SKM-1 treated with dmso at 0.1 percent for 144 hours (cell line): ENCODE measurements at regions not wholly inside any gene's neighbourhood (a gene's known extent, or its start where the extent isn't known, plus 50 kb on each side); places are given as distances from the start of the nearest gene placed in this dataset.

Source experiments
- DNase-seq: peaks from one replicate; lab custom pipeline; 2025; ENCODE audit not compliant: unreplicated experiment; lab: John Stamatoyannopoulos, UW

DNA sequence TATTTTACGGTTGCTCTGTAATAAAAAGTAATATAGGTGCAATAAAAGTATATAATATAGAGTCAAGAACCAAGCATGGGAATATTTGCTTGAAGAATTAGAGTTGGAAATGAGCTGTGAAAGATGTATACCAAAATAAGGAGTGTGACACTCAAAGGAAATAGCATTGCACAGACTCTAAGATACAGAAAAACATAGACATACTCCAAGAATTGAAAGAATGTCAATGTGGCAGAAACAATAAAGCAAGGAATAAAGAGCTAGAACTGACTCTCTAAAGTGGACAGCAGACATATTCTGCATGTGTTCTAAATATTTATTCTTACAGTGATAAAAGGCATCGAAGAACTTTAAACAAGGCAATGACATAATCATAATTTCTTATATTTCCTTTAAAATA, 561.1 kb upstream of the SETBP1 start:
- no peak for DNase-seq

DNA sequence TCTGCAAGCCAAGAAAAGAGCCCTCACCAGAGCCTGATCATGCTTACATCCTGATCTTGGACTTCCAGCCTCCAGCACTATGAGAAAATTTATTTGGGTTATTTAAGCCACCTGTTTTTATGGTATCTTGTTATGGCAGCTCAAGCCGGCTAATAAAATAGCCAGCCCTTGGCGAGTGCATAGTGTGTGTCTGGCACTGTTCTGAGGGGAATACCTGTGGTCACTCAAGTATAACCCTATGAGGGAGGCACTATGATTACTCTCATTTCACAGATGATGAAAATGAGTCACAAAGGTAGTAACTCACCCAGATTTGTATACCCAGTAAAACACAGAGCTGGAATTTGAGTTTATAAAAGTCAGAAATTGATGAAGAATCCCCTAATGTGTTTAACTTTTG, 556.9 kb upstream of the SETBP1 start:
- no peak for DNase-seq

DNA sequence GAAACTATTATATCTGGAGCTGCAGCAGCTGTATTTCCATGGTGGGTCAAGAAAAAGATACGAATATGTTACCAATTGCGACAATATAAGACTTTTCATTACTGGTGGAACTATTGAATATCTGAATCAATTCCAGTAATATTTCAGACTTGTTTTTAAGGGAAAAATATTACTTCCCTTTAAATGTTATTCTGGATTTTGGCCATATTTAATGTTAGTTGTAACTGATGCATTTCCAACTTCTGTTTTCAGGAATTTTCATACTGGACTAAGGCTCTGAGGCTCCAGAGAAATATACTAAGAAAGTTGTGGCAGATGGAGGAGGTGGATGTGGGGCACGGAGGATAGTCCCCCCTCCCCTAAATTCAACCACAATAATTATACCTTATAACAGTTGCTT, 555.2 kb upstream of the SETBP1 start:
- no peak for DNase-seq

DNA sequence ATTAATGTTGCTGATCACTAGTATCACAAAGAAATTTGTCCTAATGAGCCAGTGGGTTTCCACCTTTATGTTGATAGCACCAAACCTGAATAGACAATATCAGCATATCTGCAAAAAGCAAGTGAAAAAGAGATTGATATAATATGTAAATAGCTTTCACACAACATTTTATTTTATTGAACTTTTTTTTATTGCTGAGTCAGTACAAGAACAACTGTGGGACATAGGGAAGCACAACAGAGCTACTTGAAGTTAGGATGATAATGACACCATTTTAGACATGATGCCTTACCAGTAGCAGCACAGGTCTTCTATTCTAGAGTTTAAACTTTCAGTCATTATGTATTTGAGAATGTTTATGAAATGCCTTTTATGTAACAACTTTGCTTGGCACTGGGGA, 554.1 kb upstream of the SETBP1 start:
- no peak for DNase-seq

DNA sequence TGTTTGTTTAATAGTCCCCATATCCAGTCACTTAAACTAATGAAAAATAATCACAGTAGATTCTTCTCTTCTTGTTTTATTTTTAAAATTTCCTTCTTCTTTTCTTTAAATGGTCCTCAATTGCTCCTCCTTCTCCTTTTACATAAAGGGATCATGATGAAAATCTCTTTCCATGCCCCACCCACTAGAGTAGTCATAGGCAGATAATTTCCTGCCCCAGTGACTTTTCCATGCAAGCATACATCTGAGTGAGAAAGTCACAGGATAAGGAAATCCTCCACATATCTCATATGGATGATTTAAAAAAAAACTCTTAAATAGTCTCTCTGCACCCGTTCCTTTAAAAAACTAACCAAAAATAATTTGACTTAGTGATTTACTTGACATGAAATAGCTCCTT, 552.3 kb upstream of the SETBP1 start:
- DNase-seq, result no peak

DNA sequence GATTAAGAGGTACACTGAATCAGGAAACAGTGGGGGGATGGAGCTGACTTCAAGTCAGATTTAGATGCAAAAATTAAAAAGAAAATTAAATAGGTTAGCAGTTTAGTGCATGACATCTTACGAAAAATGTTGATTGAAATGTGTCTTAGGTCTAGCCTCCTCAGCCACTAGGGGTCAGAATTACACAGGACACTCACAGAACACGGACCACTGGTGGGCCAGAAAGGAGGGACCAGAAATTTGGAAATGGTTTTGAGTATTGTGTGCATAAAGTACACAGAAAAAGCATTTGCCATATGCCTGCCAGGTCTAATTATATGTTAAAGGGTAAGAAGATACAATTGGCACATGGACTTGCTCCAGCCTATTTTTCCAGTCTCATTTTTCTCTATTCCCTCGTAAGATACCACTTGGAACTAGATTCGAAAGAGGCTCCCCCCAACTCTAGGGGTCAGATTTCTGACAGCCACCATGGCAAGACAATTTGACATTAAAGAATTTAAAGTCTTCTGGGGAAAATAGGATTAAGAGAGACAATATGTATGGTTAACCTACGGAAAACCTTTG, 550.2 kb upstream of the SETBP1 start:
- DNase-seq, result peak; percentile 15

DNA sequence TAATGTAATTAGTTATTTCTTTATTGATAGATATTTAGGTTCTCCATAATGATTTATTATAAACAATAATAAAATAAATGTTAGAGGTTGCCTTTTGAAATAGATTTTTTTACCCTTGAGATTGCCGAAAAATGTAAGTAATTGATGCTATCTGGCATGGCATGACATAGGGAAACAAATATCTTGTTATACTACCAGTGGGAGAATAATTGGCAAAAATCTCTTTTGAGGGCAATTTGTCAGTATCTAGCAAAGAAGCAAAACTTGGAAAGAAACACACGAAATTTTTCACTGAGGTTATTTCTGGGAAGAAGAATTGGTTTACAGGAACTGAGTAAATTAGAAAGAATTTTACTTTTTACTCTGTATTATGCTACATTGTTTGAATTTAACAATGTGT, 547.2 kb upstream of the SETBP1 start:
- no peak for DNase-seq

DNA sequence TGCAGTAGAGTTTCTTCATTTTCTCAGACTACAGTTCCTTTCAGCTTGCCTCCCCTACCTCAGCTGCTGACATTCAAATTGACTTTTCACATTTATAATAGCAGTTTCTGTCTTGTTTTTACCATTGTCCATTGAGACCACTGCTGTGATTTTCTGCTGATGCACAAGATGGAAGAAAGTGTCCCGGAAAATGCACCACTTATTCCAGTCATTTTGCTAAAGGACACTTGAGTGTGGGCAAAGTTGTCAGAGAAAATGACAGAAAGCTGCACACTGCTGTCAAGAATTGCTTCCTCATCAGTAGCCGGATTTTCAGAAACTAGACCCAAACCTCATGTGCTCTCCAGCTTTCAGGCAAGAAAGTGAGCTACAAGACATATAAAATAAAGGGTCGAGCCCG, 546.2 kb upstream of the SETBP1 start:
- no peak for DNase-seq

DNA sequence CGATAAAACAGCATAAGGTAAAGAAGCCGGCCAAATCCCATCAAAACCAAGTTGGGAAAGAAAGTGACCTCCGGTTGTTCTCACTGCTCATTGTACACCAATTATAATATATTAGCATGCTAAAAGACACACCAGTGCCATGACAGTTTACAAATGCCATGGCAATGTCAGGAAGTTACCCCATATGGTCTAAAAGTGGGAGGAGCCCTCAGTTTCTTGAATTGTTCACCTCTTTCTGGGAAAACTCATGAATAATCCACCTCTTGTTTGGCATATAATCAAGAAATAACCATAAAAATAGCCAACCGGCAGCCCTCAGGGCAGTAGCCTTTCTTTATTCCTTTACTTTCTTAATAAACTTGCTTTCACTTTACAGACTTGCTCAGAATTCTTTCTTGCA, 544.9 kb upstream of the SETBP1 start:
- DNase-seq, result no peak

DNA sequence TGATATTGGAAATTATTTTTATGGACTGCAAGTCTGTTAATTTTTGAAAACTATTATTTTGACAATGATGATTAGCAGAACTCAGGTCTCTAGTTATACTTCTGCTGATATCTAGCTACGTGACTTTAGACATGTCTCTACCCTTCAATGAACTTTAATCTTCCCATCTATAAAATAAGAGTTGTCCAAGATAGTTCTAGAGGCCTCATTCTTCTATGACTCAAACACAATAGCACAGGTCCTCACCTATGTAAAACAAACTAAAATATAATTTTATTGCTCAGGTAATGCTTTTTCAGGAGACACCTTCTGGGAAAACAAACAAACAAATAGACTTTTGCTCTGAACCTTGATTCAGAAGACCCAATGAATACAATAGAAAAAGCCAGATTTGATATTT, 544.4 kb upstream of the SETBP1 start:
- DNase-seq, result no peak

DNA sequence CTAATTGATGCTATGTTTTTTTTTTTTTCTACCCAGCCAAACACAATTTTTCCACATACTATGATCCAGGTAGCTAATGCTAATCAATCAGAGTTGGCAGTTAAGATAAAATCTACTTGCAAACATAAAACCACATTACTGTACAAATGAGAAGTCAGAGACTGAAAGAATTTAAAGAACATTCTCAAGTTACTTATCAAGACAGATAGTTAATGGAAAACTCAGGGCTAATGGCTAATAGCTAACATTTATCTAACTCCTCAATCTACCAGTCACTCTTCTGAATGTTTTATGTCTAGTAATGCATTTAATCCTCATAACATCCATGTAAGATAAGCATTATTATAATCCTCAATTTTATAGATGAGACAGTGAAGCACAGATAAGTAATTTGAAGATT, 537.6 kb upstream of the SETBP1 start:
- no peak for DNase-seq

DNA sequence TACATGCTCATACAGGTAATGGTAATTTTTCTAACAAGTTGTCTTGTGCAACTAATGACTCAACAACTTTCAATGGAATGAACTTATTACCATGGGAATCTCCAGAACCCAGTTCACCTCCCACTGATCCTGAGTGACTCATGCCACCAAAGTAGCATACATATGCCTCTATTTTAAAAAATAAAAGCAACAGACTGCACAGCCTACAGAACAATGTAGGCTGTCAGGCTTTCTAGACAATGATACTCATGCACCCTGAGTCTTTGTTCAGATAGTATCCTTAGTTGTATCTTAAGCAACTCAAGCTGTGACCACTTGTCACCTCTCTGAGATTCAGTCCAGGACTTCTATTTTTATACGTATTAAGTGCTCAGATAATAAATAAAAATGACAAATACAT, 531.0 kb upstream of the SETBP1 start:
- no peak for DNase-seq

DNA sequence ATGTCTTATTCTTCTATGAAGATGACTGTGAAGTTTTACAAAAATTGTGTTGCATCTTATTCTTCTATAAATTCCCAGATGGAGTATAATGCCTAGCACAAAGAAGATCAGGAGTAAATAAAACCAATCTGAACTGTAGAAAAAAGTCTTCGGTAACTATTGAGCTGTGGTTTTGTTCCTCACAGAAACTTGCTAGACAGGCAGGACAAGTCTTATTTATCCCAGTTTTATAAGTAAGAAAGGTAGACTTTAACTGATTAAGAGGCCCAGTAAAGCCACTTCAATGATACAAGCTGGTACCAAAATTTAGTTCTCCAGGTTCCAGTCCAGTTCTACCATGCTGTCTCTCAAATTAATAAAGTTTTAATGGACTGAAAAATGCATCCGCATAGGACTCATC, 526.7 kb upstream of the SETBP1 start:
- DNase-seq, result no peak

DNA sequence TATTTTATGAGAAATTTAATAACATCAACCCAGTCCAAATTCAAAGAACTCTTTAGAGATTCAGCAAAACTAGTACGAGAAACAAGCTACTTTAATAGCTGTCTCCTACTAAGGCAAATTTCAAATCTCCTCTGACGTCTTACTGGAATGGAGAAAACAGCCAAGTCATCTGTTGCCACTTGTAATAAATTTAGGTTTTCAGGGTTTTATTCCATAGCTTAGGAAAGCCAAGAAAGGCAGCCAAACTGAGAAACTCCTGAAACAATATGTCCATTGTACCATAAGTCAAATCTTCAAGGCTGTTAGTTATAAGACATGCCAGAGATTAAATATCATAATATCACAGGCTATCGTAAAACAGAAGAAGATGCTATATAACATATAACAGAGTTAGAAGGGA, 524.6 kb upstream of the SETBP1 start:
- DNase-seq, result no peak

DNA sequence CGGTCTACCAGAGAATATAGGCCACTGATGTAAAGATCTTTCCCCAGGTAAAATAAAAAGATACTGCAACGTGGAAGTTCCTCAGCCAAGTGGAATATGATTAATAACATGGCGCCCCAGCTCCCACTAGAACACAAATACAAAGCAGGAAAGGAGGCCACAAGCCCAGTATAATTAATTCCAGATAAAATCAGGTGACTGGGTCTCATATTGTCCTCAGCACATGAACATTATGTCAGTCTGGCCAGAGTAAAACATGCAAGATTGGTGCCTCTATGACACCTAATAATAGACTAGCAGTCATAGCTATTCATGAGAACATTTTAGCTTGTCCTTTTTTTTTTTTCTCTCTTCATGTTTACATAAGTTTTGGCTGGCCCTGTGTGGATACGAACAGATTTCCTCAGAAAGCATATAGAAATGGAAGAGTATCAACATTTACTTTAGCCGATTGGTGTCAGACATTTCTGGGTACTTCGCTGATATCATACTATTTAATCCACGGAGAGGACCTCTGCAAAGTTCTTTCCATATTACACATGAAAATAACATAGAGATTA, 523.8 kb upstream of the SETBP1 start:
- DNase-seq, result no peak

DNA sequence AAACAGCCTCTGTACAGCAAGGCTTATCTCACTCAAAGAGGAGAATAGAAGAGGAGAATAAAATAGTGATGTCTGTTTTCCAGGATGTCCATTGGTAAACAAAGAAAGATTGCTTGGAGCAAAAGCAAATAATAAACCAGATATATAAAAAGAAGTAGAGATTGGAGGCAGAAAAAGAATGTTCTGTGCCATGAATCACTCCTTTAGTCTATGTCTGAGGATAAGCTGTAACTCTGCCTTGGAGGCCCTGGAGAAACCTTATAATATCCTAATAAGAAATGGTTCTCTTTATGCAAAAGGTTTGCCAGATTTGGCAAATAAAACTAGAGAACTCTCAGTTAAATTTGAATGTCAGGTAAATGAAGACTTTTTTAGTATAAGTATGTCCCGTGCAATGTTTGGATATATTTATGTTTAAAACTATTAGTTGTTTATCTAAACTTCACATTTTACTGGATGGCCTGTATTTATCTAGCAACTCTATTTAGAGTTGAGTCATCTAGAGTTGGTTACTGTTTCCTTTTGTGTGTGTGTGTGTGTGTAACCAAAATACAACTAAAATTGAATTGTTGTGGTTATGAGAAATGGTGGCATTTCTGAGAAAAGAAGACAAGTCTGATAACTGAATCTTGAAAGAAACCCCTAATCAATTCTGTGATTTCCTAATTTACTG, 510.3 kb upstream of the SETBP1 start:
- no peak for DNase-seq

DNA sequence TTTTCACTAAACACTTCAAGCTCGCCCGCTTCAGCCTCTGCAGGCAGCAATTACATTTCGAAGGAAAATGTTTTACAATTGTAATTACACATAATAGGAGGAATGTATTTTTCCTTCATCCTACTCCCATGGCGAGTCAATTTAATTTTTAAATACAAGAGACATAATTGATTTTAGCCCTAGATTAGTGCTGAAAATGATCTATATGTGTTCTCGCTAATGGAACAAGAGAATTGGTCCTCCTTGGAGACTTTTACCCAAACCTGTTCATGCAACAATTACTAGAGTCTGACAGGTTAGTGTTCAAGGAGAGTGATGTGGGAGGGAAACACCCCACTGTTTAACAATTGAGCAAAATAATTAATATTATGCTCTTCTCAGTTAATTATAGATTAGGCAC, 509.4 kb upstream of the SETBP1 start:
- no peak for DNase-seq

DNA sequence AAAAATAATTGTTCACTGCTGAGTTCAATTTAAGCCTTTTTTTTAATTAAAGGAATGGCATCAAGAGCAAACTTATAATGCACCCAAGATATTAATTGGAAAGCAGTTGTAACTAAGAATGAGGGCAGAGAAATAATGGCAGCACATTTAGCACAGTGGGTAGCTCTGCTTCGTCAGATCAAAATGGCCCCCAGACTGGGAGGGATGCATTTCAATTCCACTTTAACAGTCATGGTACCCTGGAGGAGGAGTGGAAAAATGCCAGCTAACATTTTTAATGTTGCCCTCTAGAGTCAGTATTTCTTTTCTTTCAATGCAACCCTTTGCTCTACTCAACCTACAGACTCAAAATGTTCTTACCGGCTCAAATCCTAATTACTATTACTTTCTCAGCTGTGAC, 504.8 kb upstream of the SETBP1 start:
- no peak for DNase-seq

DNA sequence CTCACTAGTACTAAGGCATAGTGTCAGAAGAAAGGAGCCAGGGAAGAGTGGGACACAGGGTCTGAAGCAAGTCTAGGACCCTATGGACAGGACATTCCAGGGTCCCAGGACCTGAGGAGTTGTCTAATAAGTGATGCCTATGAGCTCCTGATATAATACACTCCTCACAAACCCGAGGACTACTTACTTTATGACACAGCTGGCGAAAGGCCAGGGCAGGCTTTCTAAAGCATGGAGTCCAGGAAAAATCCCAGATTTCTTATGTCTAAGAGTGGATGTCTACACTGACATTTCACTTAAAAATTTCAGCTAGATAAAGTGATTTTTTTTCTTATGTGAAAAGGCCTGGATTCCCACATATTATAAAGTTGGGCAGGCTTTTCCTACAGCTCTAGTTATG, 502.2 kb upstream of the SETBP1 start:
- DNase-seq, result no peak

DNA sequence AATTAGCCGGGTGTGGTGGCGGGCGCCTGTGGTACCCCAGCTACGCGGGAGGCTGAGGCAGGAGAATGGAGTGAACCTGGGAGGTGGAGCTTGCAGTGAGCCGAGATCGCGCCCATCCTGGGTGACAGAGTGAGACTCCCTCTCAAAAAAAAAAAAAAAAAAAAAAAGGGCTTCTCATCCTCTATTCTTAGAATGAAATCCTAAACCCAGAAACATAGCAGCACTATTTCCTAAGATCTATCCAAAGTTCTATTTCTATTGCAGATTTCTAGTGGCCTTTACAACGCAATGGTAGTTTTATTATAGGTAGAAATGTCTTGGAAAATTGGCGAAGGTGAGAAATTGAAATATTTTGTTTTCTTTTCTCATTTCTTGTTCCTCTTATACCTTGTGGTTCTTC, 501.0 kb upstream of the SETBP1 start:
- no peak for DNase-seq

DNA sequence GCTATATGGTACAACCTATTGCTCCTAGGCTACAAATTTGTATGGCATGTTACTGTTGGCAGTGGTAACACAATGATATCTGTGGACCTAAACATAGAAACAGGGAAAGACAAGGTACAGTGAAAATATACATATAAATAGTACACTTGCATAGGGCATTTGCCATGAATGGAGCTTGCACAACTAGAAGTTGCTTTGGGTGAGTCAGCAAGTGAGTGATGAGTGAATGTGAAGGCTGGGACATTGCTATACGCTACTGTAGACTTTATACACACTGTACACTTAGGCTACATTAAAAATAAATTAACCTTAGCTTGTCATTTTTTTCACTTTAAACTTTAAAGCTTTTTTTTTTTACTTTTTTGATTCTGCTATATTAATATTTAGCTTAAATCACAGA, 500.0 kb upstream of the SETBP1 start:
- DNase-seq, result no peak

DNA sequence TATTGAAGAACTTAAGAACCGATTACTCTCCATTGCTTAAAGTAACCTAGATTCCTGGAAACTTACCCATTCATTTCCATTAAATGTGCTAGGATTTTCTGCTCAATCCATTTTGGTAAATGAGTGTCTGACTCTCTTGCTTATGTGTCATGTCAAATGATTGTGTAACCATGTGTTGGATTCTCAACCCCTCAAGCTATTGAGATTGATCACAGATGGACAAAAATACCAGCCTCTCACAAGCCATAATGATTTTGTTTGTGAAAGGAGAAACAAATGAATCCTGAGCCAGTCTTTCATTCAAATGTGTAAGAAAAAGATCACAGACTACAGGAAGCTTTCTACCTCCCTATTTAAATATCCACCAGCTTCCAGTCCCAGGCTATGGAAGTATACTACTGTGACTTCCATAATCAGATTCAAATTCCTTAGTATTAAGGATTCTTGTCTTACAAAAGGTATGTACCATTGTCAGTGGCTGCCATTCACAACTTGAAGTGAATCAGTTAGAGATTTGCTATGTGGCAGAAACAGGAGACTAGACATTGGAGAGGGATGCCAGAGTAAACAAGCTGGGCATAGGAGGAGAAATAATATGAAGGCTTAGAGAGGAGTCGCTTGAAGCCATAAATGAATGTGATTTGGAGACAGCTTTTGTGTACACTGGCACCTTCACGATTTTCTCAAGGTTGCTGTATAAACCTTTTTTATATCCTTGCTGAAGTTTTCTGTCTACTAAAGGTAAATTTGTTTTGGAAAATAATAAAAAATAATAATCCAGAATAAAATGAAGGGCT, 498.5 kb upstream of the SETBP1 start:
- no peak for DNase-seq
